ENCODE measurements at regions not wholly inside any gene's neighbourhood (a gene's known extent, or its start where the extent isn't known, plus 50 kb on each side); places are given as distances from the start of the nearest gene placed in this dataset.

- no peaks in the 10 kb centered on the region for H3K27me3 ChIP-seq (ENCODE audit: low read depth)
- in situ Hi-C loops (cut with MboI; ENCODE audit: low sequenced_read_pairs) = no loop called here
- H3K9me3 ChIP-seq = no peaks in the 10 kb centered on the region
- H3K36me3 ChIP-seq (replicated peaks) = no peaks in the 10 kb centered on the region
- no peak overlapping the region for H3K4me3 ChIP-seq
- no peak for DNase-seq (ENCODE audit: low spot score in 2 of 2)
- H3K4me1 ChIP-seq = peaks cover 3% of the 10 kb centered on the region; the same call in 1 of the 2 replicates
Measured at GRCh38 chr11:80186692-80187091, 745.9 kb upstream of the TENM4 start.

- Histone ChIP-seq H3K36me3 (replicated peaks) (no peaks in the 10 kb centered on the region), H3K9me3 (no peaks in the 10 kb centered on the region), H3K4me3 (no peak overlapping the region), H3K27me3 (ENCODE audit: low read depth) (no peaks in the 10 kb centered on the region), H3K4me1 (no peaks in the 10 kb centered on the region)
- in situ Hi-C loops (cut with MboI; ENCODE audit: low sequenced_read_pairs) = no loop called here
- DNase-seq (ENCODE audit: low spot score in 2 of 2) = no peak
Measured at GRCh38 chr11:80182901-80183300, 742.1 kb upstream of the TENM4 start.

- H3K4me3 ChIP-seq = no peak overlapping the region
- DNase-seq (ENCODE audit: low spot score in 2 of 2) = no peak
- no peaks in the 10 kb centered on the region for H3K27me3 ChIP-seq (ENCODE audit: low read depth)
- in situ Hi-C loops (cut with MboI; ENCODE audit: low sequenced_read_pairs) = no loop called here
- H3K36me3 ChIP-seq (replicated peaks) = no peaks in the 10 kb centered on the region
- peaks cover 5% of the 10 kb centered on the region; the same call in 1 of the 2 replicates for H3K4me1 ChIP-seq
- H3K9me3 ChIP-seq = no peaks in the 10 kb centered on the region
Measured at GRCh38 chr11:80173371-80174136, 732.7 kb upstream of the TENM4 start.

GRCh38 chr11:80168796-80169195, 728.0 kb upstream of the TENM4 start:
- Histone ChIP-seq H3K36me3 (replicated peaks) (no peaks in the 10 kb centered on the region; the same call in 1 of the 2 replicates), H3K9me3 (no peaks in the 10 kb centered on the region), H3K4me1 (peaks cover 21% of the 10 kb centered on the region), H3K27me3 (ENCODE audit: low read depth) (no peaks in the 10 kb centered on the region), H3K4me3 (no peak overlapping the region)
- in situ Hi-C loops (cut with MboI; ENCODE audit: low sequenced_read_pairs) = no loop called here
- DNase-seq (ENCODE audit: low spot score in 2 of 2) = no peak

- Histone ChIP-seq H3K9me3 (no peaks in the 10 kb centered on the region), H3K4me3 (no peak overlapping the region), H3K4me1 (peaks cover 16% of the 10 kb centered on the region), H3K36me3 (replicated peaks) (no peaks in the 10 kb centered on the region; the same call in 1 of the 2 replicates), H3K27me3 (ENCODE audit: low read depth) (no peaks in the 10 kb centered on the region)
- peak in 1 of 2 experiments; percentile 74 for DNase-seq (ENCODE audit: low spot score in 2 of 2)
- in situ Hi-C loops (cut with MboI; ENCODE audit: low sequenced_read_pairs) = no loop called here
Measured at GRCh38 chr11:80167766-80168165, 726.9 kb upstream of the TENM4 start.

- in situ Hi-C loops (cut with MboI; ENCODE audit: low sequenced_read_pairs) = no loop called here
- no peaks in the 10 kb centered on the region; the same call in 1 of the 2 replicates for H3K36me3 ChIP-seq (replicated peaks)
- peaks cover 16% of the 10 kb centered on the region for H3K4me1 ChIP-seq
- no peak for DNase-seq (ENCODE audit: low spot score in 2 of 2)
- H3K4me3 ChIP-seq = no peak overlapping the region
- no peaks in the 10 kb centered on the region for H3K9me3 ChIP-seq
- H3K27me3 ChIP-seq (ENCODE audit: low read depth) = no peaks in the 10 kb centered on the region
Measured at GRCh38 chr11:80165744-80166143, 724.9 kb upstream of the TENM4 start.

GRCh38 chr11:80163441-80163840, 722.6 kb upstream of the TENM4 start:
- peaks cover 16% of the 10 kb centered on the region for H3K4me1 ChIP-seq
- in situ Hi-C loops (cut with MboI; ENCODE audit: low sequenced_read_pairs) = no loop called here

GRCh38 chr11:80163011-80163410, 722.2 kb upstream of the TENM4 start:
- in situ Hi-C loops (cut with MboI; ENCODE audit: low sequenced_read_pairs) = no loop called here
- peaks cover 12% of the 10 kb centered on the region for H3K4me1 ChIP-seq
- no peaks in the 10 kb centered on the region; the same call in 1 of the 2 replicates for H3K36me3 ChIP-seq (replicated peaks)
- no peaks in the 10 kb centered on the region for H3K27me3 ChIP-seq (ENCODE audit: low read depth)
- no peak overlapping the region for H3K4me3 ChIP-seq
- no peaks in the 10 kb centered on the region for H3K9me3 ChIP-seq
- no peak for DNase-seq (ENCODE audit: low spot score in 2 of 2)

More at GRCh38 chr11:80163441-80163840, 722.6 kb upstream of the TENM4 start:
- Histone ChIP-seq H3K36me3 (replicated peaks) (no peaks in the 10 kb centered on the region; the same call in 1 of the 2 replicates), H3K27me3 (ENCODE audit: low read depth) (no peaks in the 10 kb centered on the region), H3K4me3 (no peak overlapping the region), H3K9me3 (no peaks in the 10 kb centered on the region)
- no peak for DNase-seq (ENCODE audit: low spot score in 2 of 2)

- peaks cover 12% of the 10 kb centered on the region for H3K4me1 ChIP-seq
- in situ Hi-C loops (cut with MboI; ENCODE audit: low sequenced_read_pairs) = no loop called here
- H3K9me3 ChIP-seq = no peaks in the 10 kb centered on the region
- no peaks in the 10 kb centered on the region; the same call in 1 of the 2 replicates for H3K36me3 ChIP-seq (replicated peaks)
- no peak for DNase-seq (ENCODE audit: low spot score in 2 of 2)
- H3K27me3 ChIP-seq (ENCODE audit: low read depth) = no peaks in the 10 kb centered on the region
- H3K4me3 ChIP-seq = no peak overlapping the region
Measured at GRCh38 chr11:80162387-80162786, 721.6 kb upstream of the TENM4 start.

GRCh38 chr11:80157447-80157846, 716.6 kb upstream of the TENM4 start:
- no peak overlapping the region for H3K4me3 ChIP-seq
- H3K27me3 ChIP-seq (ENCODE audit: low read depth) = no peaks in the 10 kb centered on the region
- in situ Hi-C loops (cut with MboI; ENCODE audit: low sequenced_read_pairs) = no loop called here

GRCh38 chr11:80156062-80156461, 715.2 kb upstream of the TENM4 start:
- Histone ChIP-seq H3K4me3 (no peak overlapping the region), H3K36me3 (replicated peaks) (no peaks in the 10 kb centered on the region; the same call in 1 of the 2 replicates), H3K27me3 (ENCODE audit: low read depth) (no peaks in the 10 kb centered on the region), H3K4me1 (peaks cover 7% of the 10 kb centered on the region), H3K9me3 (no peaks in the 10 kb centered on the region)
- no peak for DNase-seq (ENCODE audit: low spot score in 2 of 2)
- in situ Hi-C loops (cut with MboI; ENCODE audit: low sequenced_read_pairs) = no loop called here

More at GRCh38 chr11:80157447-80157846, 716.6 kb upstream of the TENM4 start:
- H3K9me3 ChIP-seq = no peaks in the 10 kb centered on the region
- H3K4me1 ChIP-seq = peaks cover 7% of the 10 kb centered on the region
- no peaks in the 10 kb centered on the region; the same call in 1 of the 2 replicates for H3K36me3 ChIP-seq (replicated peaks)
- peak in 1 of 2 experiments; percentile 7 for DNase-seq (ENCODE audit: low spot score in 2 of 2)

- in situ Hi-C loops (cut with MboI; ENCODE audit: low sequenced_read_pairs) = no loop called here
Measured at GRCh38 chr11:80155412-80156017, 714.7 kb upstream of the TENM4 start.

GRCh38 chr11:80146232-80146631, 705.4 kb upstream of the TENM4 start:
- in situ Hi-C loops (cut with MboI; ENCODE audit: low sequenced_read_pairs) = no loop called here
- Histone ChIP-seq H3K9me3 (no peaks in the 10 kb centered on the region), H3K4me1 (no peaks in the 10 kb centered on the region), H3K36me3 (replicated peaks) (no peaks in the 10 kb centered on the region), H3K4me3 (no peak overlapping the region), H3K27me3 (ENCODE audit: low read depth) (no peaks in the 10 kb centered on the region)
- DNase-seq (ENCODE audit: low spot score in 2 of 2) = no peak

More at GRCh38 chr11:80155412-80156017, 714.7 kb upstream of the TENM4 start:
- DNase-seq (ENCODE audit: low spot score in 2 of 2) = peak; percentile 41 to 54
- Histone ChIP-seq H3K4me3 (no peak overlapping the region), H3K4me1 (peaks cover 7% of the 10 kb centered on the region), H3K9me3 (no peaks in the 10 kb centered on the region), H3K27me3 (ENCODE audit: low read depth) (no peaks in the 10 kb centered on the region), H3K36me3 (replicated peaks) (no peaks in the 10 kb centered on the region; the same call in 1 of the 2 replicates)

Data from HAP-1 (cell line).